ENCODE measurements at regions not wholly inside any gene's neighbourhood (a gene's known extent, or its start where the extent isn't known, plus 50 kb on each side); places are given as distances from the start of the nearest gene placed in this dataset.
"Not testable (repeated sequence)": the region's sequence is repeated elsewhere in the genome, so short reads cannot be mapped to it uniquely, and the experiment has no call there.

- H3K79me2 ChIP-seq (ENCODE audit: control insufficient read depth, insufficient read depth, low read length); H3K9me1 ChIP-seq (ENCODE audit: control insufficient read depth, insufficient read depth, low read length); H2AFZ ChIP-seq (ENCODE audit: low read depth, low read length); ATAC-seq; H3K36me3 ChIP-seq (ENCODE audit: control insufficient read depth, insufficient read depth, low read length); H3K27me3 ChIP-seq (ENCODE audit: control insufficient read depth in 2 of 2, insufficient read depth in 2 of 2, low read length in 2 of 2); H3K4me3 ChIP-seq; FAIRE-seq; H3K9me3 ChIP-seq (replicated peaks; ENCODE audit: control insufficient read depth, insufficient read depth, low read depth, low read length); in situ Hi-C loops (cut with MboI); DNase-seq (ENCODE audit: extremely low read depth in 1 of 4, low spot score in 3 of 4); H4K20me1 ChIP-seq (replicated peaks; ENCODE audit: control insufficient read depth, insufficient read depth, low read length); H3K4me1 ChIP-seq (replicated peaks in 1 of 2; ENCODE audit: control insufficient read depth in 2 of 2, insufficient read depth in 2 of 2, low read length in 2 of 2); POLR2A ChIA-PET; CTCF ChIA-PET (ENCODE audit: low intra/inter-chr PET ratio); intact Hi-C loops (cut with micrococcal nuclease); BruUV-seq (replicated peaks); H3K4me2 ChIP-seq (ENCODE audit: insufficient read depth, low read length); H3K9ac ChIP-seq (ENCODE audit: insufficient read depth in 1 of 2, low read depth in 2 of 2, low read length in 2 of 2); H3K27ac ChIP-seq (ENCODE audit: extremely low read depth, low read depth, low read length): not testable (repeated sequence)
- WGBS (ENCODE audit: insufficient coverage, low coverage, missing lambda C conversion rate) = 0% methylated on average over 2 of the region's 4 CpGs
These were observed 364.9 kb downstream of the FOXD4L5 start for GRCh38 chr9:64920147-64920546.

DNA sequence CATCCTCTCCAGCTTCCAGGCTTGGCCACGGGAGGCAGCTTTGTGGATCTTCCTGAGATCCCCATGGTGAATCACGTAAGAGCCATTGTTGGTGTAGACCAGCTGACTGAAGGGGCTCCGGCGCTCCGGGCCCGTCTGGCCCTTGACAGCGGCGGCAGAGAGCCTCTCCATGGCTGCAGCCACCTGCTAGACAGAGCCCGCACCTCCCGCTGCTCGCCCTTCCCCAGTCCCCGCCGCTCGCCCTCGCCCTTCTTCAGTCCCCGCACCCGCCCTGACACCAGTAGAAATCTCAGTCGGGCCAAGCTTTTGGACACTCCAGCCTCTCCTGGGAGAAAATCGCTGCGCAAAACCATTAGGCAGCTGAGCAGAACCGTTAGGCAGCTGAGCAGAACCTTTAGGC lies 396.4 kb downstream of the FOXD4L5 start:
- POLR2A ChIA-PET; ATAC-seq; H3K9me1 ChIP-seq (ENCODE audit: control insufficient read depth, insufficient read depth, low read length); H3K27me3 ChIP-seq (ENCODE audit: control insufficient read depth in 2 of 2, insufficient read depth in 2 of 2, low read length in 2 of 2); H3K4me1 ChIP-seq (replicated peaks in 1 of 2; ENCODE audit: control insufficient read depth in 2 of 2, insufficient read depth in 2 of 2, low read length in 2 of 2); DNase-seq (ENCODE audit: extremely low read depth in 1 of 4, low spot score in 3 of 4); H3K9me3 ChIP-seq (replicated peaks; ENCODE audit: control insufficient read depth, insufficient read depth, low read depth, low read length); H3K4me2 ChIP-seq (ENCODE audit: insufficient read depth, low read length); CTCF ChIA-PET (ENCODE audit: low intra/inter-chr PET ratio); H3K36me3 ChIP-seq (ENCODE audit: control insufficient read depth, insufficient read depth, low read length); intact Hi-C loops (cut with micrococcal nuclease); H3K27ac ChIP-seq (ENCODE audit: extremely low read depth, low read depth, low read length); H3K9ac ChIP-seq (ENCODE audit: insufficient read depth in 1 of 2, low read depth in 2 of 2, low read length in 2 of 2); H2AFZ ChIP-seq (ENCODE audit: low read depth, low read length); H4K20me1 ChIP-seq (replicated peaks; ENCODE audit: control insufficient read depth, insufficient read depth, low read length); BruUV-seq (replicated peaks); FAIRE-seq; H3K79me2 ChIP-seq (ENCODE audit: control insufficient read depth, insufficient read depth, low read length); H3K4me3 ChIP-seq; in situ Hi-C loops (cut with MboI): not testable (repeated sequence)
- WGBS (ENCODE audit: insufficient coverage, low coverage, missing lambda C conversion rate) = 27% methylated on average over 9 of the region's 21 CpGs
